Panc1 (cell line): ENCODE measurements at regions not wholly inside any gene's neighbourhood (a gene's known extent, or its start where the extent isn't known, plus 50 kb on each side); places are given as distances from the start of the nearest gene placed in this dataset.

Experiments
- ATAC-seq: fragments of 200-7000 bp; cut with Tn5 transposase; 2 replicates; pipeline ENCODE4 v1.9.1; 2020; ENCODE audit warnings: mild to moderate bottlenecking, moderate library complexity
- BruUV-seq: library from RNA; stranded (reverse); fragments of 400-500 nt; replicated peaks from 2 replicates; lab custom pipeline; 2021; lab: Mats Ljungman, UMichigan
- CTCF ChIA-PET: fragments of 300-600 bp; sonication (Branson Sonifier 250); formaldehyde crosslinking; loops from one replicate; lab custom pipeline; 2022; ENCODE audit warnings: antibody characterized with exemption; lab: Charles Lee
- POLR2A ChIA-PET: fragments of 300-600 bp; sonication (Branson Sonifier 250); formaldehyde crosslinking; loops from one replicate; lab custom pipeline; 2022; ENCODE audit warnings: antibody characterized with exemption; lab: Charles Lee
- DNase-seq: peaks from one replicate; pipeline ENCODE4 v3.0.0-alpha.2; 2010; ENCODE audit warnings: low read depth, low spot score
- H3K27ac ChIP-seq: 2 replicates; pipeline ENCODE4 v1.5.1; 2011; ENCODE audit warnings: mild to moderate bottlenecking, low read length, inconsistent platforms
- H3K27me3 ChIP-seq: fragments of 200-500 bp; sonication (Bioruptor generic); 2 replicates; pipeline ENCODE4 v1.6.0; 2014; ENCODE audit warnings: low read length, inconsistent platforms; ENCODE audit not compliant: control insufficient read depth, insufficient read depth
- H3K36me3 ChIP-seq: fragments of 200-500 bp; sonication (Bioruptor generic); 2 replicates; pipeline ENCODE4 v1.5.1; 2014; ENCODE audit warnings: inconsistent platforms, mild to moderate bottlenecking, low read length, moderate library complexity; ENCODE audit not compliant: control insufficient read depth, insufficient read depth
- H3K4me1 ChIP-seq: 2 replicates; pipeline ENCODE4 v1.5.1; 2011; ENCODE audit warnings: inconsistent platforms, mild to moderate bottlenecking, low read length, moderate library complexity; ENCODE audit not compliant: control insufficient read depth, insufficient read depth
- H3K4me3 ChIP-seq, 2 experiments: 2 replicates each; pipeline ENCODE4 v1.5.1; 2011 to 2012; ENCODE audit warnings: low read depth in 2 of 2, low read length in 2 of 2, mild to moderate bottlenecking in 2 of 2, inconsistent platforms in 1 of 2, moderate library complexity in 1 of 2
- H3K9me3 ChIP-seq: fragments of 200-500 bp; sonication (Bioruptor generic); 2 replicates; pipeline ENCODE4 v1.5.1; 2014; ENCODE audit warnings: low read depth, mild to moderate bottlenecking, inconsistent platforms, low read length, moderate library complexity; ENCODE audit not compliant: control insufficient read depth, insufficient read depth
- POLR2AphosphoS5 ChIP-seq: IDR thresholded peaks from 2 replicates; pipeline ENCODE4 v1.6.1; 2012; ENCODE audit warnings: mild to moderate bottlenecking, low read depth, low read length, moderate library complexity
- SIN3A ChIP-seq: IDR thresholded peaks from 2 replicates; pipeline ENCODE4 v1.6.1; 2012; ENCODE audit warnings: low read depth, mild to moderate bottlenecking, low read length, moderate library complexity, borderline replicate concordance; ENCODE audit not compliant: insufficient read depth
- TCF7L2 ChIP-seq: IDR thresholded peaks from 2 replicates; pipeline ENCODE4 v1.6.1; 2011; ENCODE audit warnings: mild to moderate bottlenecking, low read depth, low read length, inconsistent platforms
- in situ Hi-C: cut with HindIII; loops from 2 replicates; pipeline ENCODE4 v1.10.0; 2016; ENCODE audit warnings: low sequenced_read_pairs, low pct_unique_long_range_greater_than_20kb
- intact Hi-C: fragments of 100-400 bp; cut with micrococcal nuclease; formaldehyde crosslinking; loops from one replicate; pipeline ENCODE4 v1.10.0; 2022; ENCODE audit not compliant: unreplicated experiment
- TF ChIP-seq, protein P1 (sequence below), 2 experiments: IDR thresholded peaks; 2 replicates each; pipeline ENCODE4 v1.6.1; 2011 to 2012; ENCODE audit warnings: low read depth in 2 of 2, control low read depth in 1 of 2, low read length in 1 of 2, mild to moderate bottlenecking in 1 of 2, moderate library complexity in 1 of 2; ENCODE audit not compliant: insufficient read depth in 1 of 2
- TF ChIP-seq, protein P2 (sequence below): fragments of 450-650 bp; IDR thresholded peaks from 2 replicates; pipeline ENCODE4 v1.5.1; 2017; ENCODE audit warnings: mild to moderate bottlenecking

DNA sequence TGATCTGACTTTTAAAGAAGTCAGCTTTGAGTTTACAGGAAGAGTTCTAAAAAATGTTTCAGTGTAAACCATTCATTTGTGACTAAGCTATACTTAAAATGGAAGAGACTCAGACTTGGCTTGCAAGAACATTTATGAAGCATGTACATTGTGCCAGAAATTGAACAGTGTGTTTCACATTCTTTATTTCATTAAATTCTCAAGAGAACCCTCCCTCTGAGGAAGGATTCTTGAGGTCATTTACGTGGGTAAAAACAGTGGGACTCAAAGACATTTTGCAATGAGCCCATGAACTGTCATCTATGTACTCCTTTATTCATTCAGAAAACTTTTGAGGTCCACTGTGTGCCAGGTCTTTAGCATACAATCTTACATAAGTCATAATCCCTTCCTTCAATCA is 143.6 kb upstream of the ZNF521 start:
- Histone ChIP-seq H3K36me3 (no peaks in the 10 kb centered on the region), H3K4me1 (no peaks in the 10 kb centered on the region), H3K27ac (no peak overlapping the region), H3K27me3 (no peaks in the 10 kb centered on the region), H3K9me3 (no peaks in the 10 kb centered on the region), H3K4me3 (no peak overlapping the region)
- no TSS peak for BruUV-seq
- intact Hi-C loops (loop anchor here (10.0 kb wide), 1 partner anchor 941 kb away; no protein-coding TSS in a partner anchor), in situ Hi-C loops (no loop called here)
- CTCF ChIA-PET, result no interaction called here
- no peak for TF ChIP-seq SIN3A
- TF ChIP-seq, protein P1, sequence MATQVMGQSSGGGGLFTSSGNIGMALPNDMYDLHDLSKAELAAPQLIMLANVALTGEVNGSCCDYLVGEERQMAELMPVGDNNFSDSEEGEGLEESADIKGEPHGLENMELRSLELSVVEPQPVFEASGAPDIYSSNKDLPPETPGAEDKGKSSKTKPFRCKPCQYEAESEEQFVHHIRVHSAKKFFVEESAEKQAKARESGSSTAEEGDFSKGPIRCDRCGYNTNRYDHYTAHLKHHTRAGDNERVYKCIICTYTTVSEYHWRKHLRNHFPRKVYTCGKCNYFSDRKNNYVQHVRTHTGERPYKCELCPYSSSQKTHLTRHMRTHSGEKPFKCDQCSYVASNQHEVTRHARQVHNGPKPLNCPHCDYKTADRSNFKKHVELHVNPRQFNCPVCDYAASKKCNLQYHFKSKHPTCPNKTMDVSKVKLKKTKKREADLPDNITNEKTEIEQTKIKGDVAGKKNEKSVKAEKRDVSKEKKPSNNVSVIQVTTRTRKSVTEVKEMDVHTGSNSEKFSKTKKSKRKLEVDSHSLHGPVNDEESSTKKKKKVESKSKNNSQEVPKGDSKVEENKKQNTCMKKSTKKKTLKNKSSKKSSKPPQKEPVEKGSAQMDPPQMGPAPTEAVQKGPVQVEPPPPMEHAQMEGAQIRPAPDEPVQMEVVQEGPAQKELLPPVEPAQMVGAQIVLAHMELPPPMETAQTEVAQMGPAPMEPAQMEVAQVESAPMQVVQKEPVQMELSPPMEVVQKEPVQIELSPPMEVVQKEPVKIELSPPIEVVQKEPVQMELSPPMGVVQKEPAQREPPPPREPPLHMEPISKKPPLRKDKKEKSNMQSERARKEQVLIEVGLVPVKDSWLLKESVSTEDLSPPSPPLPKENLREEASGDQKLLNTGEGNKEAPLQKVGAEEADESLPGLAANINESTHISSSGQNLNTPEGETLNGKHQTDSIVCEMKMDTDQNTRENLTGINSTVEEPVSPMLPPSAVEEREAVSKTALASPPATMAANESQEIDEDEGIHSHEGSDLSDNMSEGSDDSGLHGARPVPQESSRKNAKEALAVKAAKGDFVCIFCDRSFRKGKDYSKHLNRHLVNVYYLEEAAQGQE (IDR thresholded peaks at IDR 0.05; ENCODE audit: insufficient read depth in 1 of 2, low read depth in 2 of 2, low read length in 1 of 2), result no peak
- TF ChIP-seq TCF7L2, result no peak
- no peak for TF ChIP-seq POLR2AphosphoS5
- no peak for DNase-seq
- ATAC-seq, result no peak
- POLR2A ChIA-PET, result no interaction called here

- no peaks in the 10 kb centered on the region for H3K27me3 ChIP-seq
- DNase-seq (no peak), ATAC-seq (no peak)
- H3K4me3 ChIP-seq, result no peak overlapping the region
- no peak overlapping the region for H3K27ac ChIP-seq
- intact Hi-C loops, result loop anchor here (10.0 kb wide), 1 partner anchor 940 kb away; no protein-coding TSS in a partner anchor
- no peaks in the 10 kb centered on the region for H3K36me3 ChIP-seq
- POLR2A ChIA-PET, result no interaction called here
- BruUV-seq, result no TSS peak
- in situ Hi-C loops, result no loop called here
- TF ChIP-seq, protein P1 (IDR thresholded peaks at IDR 0.05; ENCODE audit: insufficient read depth in 1 of 2, low read depth in 2 of 2, low read length in 1 of 2), result no peak
- no peak for TF ChIP-seq SIN3A
- TF ChIP-seq TCF7L2, result no peak
- no peak for TF ChIP-seq POLR2AphosphoS5
- TF ChIP-seq, protein P2, sequence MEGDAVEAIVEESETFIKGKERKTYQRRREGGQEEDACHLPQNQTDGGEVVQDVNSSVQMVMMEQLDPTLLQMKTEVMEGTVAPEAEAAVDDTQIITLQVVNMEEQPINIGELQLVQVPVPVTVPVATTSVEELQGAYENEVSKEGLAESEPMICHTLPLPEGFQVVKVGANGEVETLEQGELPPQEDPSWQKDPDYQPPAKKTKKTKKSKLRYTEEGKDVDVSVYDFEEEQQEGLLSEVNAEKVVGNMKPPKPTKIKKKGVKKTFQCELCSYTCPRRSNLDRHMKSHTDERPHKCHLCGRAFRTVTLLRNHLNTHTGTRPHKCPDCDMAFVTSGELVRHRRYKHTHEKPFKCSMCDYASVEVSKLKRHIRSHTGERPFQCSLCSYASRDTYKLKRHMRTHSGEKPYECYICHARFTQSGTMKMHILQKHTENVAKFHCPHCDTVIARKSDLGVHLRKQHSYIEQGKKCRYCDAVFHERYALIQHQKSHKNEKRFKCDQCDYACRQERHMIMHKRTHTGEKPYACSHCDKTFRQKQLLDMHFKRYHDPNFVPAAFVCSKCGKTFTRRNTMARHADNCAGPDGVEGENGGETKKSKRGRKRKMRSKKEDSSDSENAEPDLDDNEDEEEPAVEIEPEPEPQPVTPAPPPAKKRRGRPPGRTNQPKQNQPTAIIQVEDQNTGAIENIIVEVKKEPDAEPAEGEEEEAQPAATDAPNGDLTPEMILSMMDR, result no peak
- no peaks in the 10 kb centered on the region for H3K4me1 ChIP-seq
- CTCF ChIA-PET, result no interaction called here
- no peaks in the 10 kb centered on the region for H3K9me3 ChIP-seq
Measured at GRCh38 chr18:25494888-25495287, 142.9 kb upstream of the ZNF521 start.
